WTC11 (cell line): ENCODE measurements at regions not wholly inside any gene's neighbourhood (a gene's known extent, or its start where the extent isn't known, plus 50 kb on each side); places are given as distances from the start of the nearest gene placed in this dataset.

Experiments
- ATAC-seq: fragments of 200-7000 bp; cut with Tn5 transposase; 2 replicates; pipeline ENCODE4 v1.10.0; 2021; ENCODE audit warnings: mild to moderate bottlenecking, moderate library complexity
- CTCF ChIA-PET: fragments of 300-600 bp; sonication (Branson Sonifier 250); formaldehyde crosslinking; loops from one replicate; lab custom pipeline; 2021; ENCODE audit warnings: antibody characterized with exemption; lab: Charles Lee
- POLR2A ChIA-PET: fragments of 350-600 bp; sonication (Branson Sonifier 250); formaldehyde crosslinking; loops from one replicate; lab custom pipeline; 2021; ENCODE audit warnings: antibody characterized with exemption; lab: Charles Lee
- DNase-seq: peaks from one replicate; pipeline ENCODE4 v3.0.0; 2021; ENCODE audit warnings: low spot score
- H3K27ac Mint-ChIP-seq: 2 replicates; pipeline ENCODE4 v1.8.0; 2021; ENCODE audit warnings: mixed read lengths
- H3K27me3 Mint-ChIP-seq: 2 replicates; pipeline ENCODE4 v1.8.0; 2021; ENCODE audit warnings: low read depth, mild to moderate bottlenecking, moderate library complexity, mixed read lengths
- H3K36me3 Mint-ChIP-seq: 2 replicates; pipeline ENCODE4 v1.8.0; 2021; ENCODE audit warnings: mixed read lengths
- H3K4me1 Mint-ChIP-seq: 2 replicates; pipeline ENCODE4 v1.8.0; 2022; ENCODE audit warnings: mixed read lengths
- H3K4me3 Mint-ChIP-seq: 2 replicates; pipeline ENCODE4 v1.8.0; 2021; ENCODE audit warnings: mild to moderate bottlenecking, moderate library complexity, mixed read lengths
- H3K9me3 Mint-ChIP-seq: 2 replicates; pipeline ENCODE4 v1.8.0; 2021; ENCODE audit warnings: mixed read lengths
- E2F5 ChIP-seq: sonication (generic); formaldehyde crosslinking; IDR thresholded peaks from 2 replicates; pipeline ENCODE4 v1.8.1; 2022; ENCODE audit warnings: mild to moderate bottlenecking, moderate library complexity, missing genetic modification reagents
- GRHL2 ChIP-seq: fragments of 250-450 bp; sonication (Bioruptor Pico); IDR thresholded peaks from 2 replicates; pipeline ENCODE4 v1.8.0; 2022; ENCODE audit warnings: mild to moderate bottlenecking, moderate library complexity; ENCODE audit not compliant: insufficient replicate concordance, severe bottlenecking
- HMGA2 ChIP-seq: fragments of 250-450 bp; sonication (Bioruptor Pico); IDR thresholded peaks from 2 replicates; pipeline ENCODE4 v1.4.0; 2021; ENCODE audit warnings: mild to moderate bottlenecking, moderate library complexity
- KAT7 ChIP-seq: sonication (generic); formaldehyde crosslinking; IDR thresholded peaks from 2 replicates; pipeline ENCODE4 v1.8.1; 2023; ENCODE audit warnings: missing genetic modification reagents, mild to moderate bottlenecking, borderline replicate concordance
- NFE2L1 ChIP-seq: sonication (generic); formaldehyde crosslinking; IDR thresholded peaks from 2 replicates; pipeline ENCODE4 v1.8.1; 2023; ENCODE audit warnings: missing genetic modification reagents
- NR3C1 ChIP-seq: sonication (generic); formaldehyde crosslinking; conservative IDR thresholded peaks from 2 replicates; pipeline ENCODE4 v1.8.1; 2023; ENCODE audit warnings: low read depth, mild to moderate bottlenecking, missing genetic modification reagents
- ZBTB21 ChIP-seq: sonication (generic); formaldehyde crosslinking; IDR thresholded peaks from 2 replicates; pipeline ENCODE4 v1.8.1; 2023; ENCODE audit warnings: mild to moderate bottlenecking, missing genetic modification reagents, borderline replicate concordance
- ZNF232 ChIP-seq: sonication (generic); formaldehyde crosslinking; IDR thresholded peaks from 2 replicates; pipeline ENCODE4 v1.8.0; 2022; ENCODE audit warnings: mild to moderate bottlenecking, missing genetic modification reagents
- ZNF532 ChIP-seq: fragments of 250-450 bp; sonication (Bioruptor Pico); IDR thresholded peaks from 2 replicates; pipeline ENCODE4 v1.9.0; 2021; ENCODE audit warnings: mild to moderate bottlenecking, borderline replicate concordance
- TF ChIP-seq, protein P1 (sequence below): sonication (generic); formaldehyde crosslinking; IDR thresholded peaks from 2 replicates; pipeline ENCODE4 v1.8.0; 2022; ENCODE audit warnings: mild to moderate bottlenecking, missing genetic modification reagents
- TF ChIP-seq, protein P2 (sequence below): fragments of 250-450 bp; sonication (Bioruptor Pico); IDR thresholded peaks from 2 replicates; pipeline ENCODE4 v1.9.0; 2021; ENCODE audit warnings: moderate library complexity, mild to moderate bottlenecking, inconsistent platforms, borderline replicate concordance
- TF ChIP-seq, protein P3 (sequence below): sonication (generic); formaldehyde crosslinking; IDR thresholded peaks from 2 replicates; pipeline ENCODE4 v1.8.0; 2022; ENCODE audit warnings: missing genetic modification reagents
- TF ChIP-seq, protein P4 (sequence below): sonication (generic); formaldehyde crosslinking; IDR thresholded peaks from 2 replicates; pipeline ENCODE4 v1.8.0; 2023; ENCODE audit warnings: missing genetic modification reagents
- TF ChIP-seq, protein P5 (sequence below): sonication (generic); formaldehyde crosslinking; IDR thresholded peaks from 2 replicates; pipeline ENCODE4 v1.8.1; 2023; ENCODE audit warnings: mild to moderate bottlenecking, missing genetic modification reagents
- TF ChIP-seq, protein P6 (sequence below): sonication (generic); formaldehyde crosslinking; IDR thresholded peaks from 2 replicates; pipeline ENCODE4 v1.8.0; 2022; ENCODE audit warnings: mild to moderate bottlenecking, missing genetic modification reagents
- TF ChIP-seq, protein P7 (sequence below): sonication (generic); formaldehyde crosslinking; IDR thresholded peaks from 2 replicates; pipeline ENCODE4 v1.8.1; 2023; ENCODE audit warnings: mild to moderate bottlenecking, missing genetic modification reagents

GRCh38 chr5:104372376-104372775 is 809.8 kb upstream of the NUDT12 start (continued):
- TF ChIP-seq, protein P1, sequence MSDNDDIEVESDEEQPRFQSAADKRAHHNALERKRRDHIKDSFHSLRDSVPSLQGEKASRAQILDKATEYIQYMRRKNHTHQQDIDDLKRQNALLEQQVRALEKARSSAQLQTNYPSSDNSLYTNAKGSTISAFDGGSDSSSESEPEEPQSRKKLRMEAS: no peak
- TF ChIP-seq GRHL2 (no peak), ZNF532 (CRISPR knock-in tag) (no peak), ZBTB21 (CRISPR knock-in tag) (no peak), HMGA2 (no peak)
- TF ChIP-seq, protein P2, sequence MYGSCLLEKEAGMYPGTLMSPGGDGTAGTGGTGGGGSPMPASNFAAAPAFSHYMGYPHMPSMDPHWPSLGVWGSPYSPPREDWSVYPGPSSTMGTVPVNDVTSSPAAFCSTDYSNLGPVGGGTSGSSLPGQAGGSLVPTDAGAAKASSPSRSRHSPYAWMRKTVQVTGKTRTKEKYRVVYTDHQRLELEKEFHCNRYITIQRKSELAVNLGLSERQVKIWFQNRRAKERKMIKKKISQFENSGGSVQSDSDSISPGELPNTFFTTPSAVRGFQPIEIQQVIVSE (CRISPR knock-in tag): no peak
- TF ChIP-seq, all 79 proteins: peak for 0

DNA sequence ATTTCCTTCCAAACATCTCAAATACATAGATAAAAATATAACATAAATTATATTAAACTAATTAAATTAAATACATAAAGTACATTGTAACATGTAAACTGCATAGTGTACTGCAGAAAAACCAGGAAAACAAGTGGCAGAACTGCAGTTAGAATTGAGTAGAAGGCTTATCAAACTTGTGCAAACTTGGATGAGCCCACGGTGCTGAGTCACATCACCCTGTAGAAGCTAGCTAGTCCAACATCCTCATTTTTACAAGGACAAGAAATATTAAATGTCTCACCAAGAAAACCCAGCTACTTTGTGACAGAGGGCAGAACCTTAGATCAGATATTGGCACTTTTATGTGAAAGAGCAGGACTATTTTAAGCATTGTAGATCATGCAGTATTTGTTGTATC is 807.9 kb upstream of the NUDT12 start:
- Mint-ChIP-seq H3K27me3 (no peaks in the 10 kb centered on the region), H3K27ac (no peak overlapping the region), H3K4me3 (no peak overlapping the region), H3K36me3 (no peaks in the 10 kb centered on the region), H3K9me3 (peaks cover 18% of the 10 kb centered on the region), H3K4me1 (no peaks in the 10 kb centered on the region)
- ChIA-PET POLR2A (no interaction called here), CTCF (no interaction called here)
- DNase-seq (no peak), ATAC-seq (no peak)
- TF ChIP-seq KAT7 (CRISPR knock-in tag): no peak

DNA sequence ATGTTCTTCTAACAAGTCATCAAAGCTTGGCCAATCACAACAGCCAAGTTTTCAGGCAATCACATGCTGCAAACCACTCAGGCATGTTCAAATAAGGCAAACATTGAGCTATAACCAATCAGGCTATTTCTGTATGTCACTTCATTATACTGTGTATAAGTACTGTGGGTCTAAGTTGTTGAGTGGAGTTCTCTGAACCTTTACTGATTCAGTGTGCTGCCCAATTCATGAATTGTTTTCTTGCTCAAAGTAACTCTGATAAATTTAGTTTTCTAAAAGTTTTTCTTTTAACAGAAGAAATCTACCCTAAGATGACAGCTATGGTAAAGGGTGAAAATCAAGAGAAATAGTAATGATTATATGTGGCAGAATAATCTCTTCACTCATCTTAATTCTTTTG is 805.4 kb upstream of the NUDT12 start:
- POLR2A ChIA-PET: no interaction called here
- Mint-ChIP-seq H3K27me3 (no peaks in the 10 kb centered on the region), H3K27ac (no peak overlapping the region), H3K36me3 (no peaks in the 10 kb centered on the region), H3K4me3 (no peak overlapping the region), H3K4me1 (no peaks in the 10 kb centered on the region), H3K9me3 (peaks cover 18% of the 10 kb centered on the region)
- CTCF ChIA-PET: no interaction called here
- TF ChIP-seq, protein P3, sequence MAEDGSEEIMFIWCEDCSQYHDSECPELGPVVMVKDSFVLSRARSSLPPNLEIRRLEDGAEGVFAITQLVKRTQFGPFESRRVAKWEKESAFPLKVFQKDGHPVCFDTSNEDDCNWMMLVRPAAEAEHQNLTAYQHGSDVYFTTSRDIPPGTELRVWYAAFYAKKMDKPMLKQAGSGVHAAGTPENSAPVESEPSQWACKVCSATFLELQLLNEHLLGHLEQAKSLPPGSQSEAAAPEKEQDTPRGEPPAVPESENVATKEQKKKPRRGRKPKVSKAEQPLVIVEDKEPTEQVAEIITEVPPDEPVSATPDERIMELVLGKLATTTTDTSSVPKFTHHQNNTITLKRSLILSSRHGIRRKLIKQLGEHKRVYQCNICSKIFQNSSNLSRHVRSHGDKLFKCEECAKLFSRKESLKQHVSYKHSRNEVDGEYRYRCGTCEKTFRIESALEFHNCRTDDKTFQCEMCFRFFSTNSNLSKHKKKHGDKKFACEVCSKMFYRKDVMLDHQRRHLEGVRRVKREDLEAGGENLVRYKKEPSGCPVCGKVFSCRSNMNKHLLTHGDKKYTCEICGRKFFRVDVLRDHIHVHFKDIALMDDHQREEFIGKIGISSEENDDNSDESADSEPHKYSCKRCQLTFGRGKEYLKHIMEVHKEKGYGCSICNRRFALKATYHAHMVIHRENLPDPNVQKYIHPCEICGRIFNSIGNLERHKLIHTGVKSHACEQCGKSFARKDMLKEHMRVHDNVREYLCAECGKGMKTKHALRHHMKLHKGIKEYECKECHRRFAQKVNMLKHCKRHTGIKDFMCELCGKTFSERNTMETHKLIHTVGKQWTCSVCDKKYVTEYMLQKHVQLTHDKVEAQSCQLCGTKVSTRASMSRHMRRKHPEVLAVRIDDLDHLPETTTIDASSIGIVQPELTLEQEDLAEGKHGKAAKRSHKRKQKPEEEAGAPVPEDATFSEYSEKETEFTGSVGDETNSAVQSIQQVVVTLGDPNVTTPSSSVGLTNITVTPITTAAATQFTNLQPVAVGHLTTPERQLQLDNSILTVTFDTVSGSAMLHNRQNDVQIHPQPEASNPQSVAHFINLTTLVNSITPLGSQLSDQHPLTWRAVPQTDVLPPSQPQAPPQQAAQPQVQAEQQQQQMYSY (CRISPR knock-in tag): no peak
- TF ChIP-seq NFE2L1 (CRISPR knock-in tag): no peak
- TF ChIP-seq, protein P4, sequence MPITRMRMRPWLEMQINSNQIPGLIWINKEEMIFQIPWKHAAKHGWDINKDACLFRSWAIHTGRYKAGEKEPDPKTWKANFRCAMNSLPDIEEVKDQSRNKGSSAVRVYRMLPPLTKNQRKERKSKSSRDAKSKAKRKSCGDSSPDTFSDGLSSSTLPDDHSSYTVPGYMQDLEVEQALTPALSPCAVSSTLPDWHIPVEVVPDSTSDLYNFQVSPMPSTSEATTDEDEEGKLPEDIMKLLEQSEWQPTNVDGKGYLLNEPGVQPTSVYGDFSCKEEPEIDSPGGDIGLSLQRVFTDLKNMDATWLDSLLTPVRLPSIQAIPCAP: no peak
- TF ChIP-seq, protein P5, sequence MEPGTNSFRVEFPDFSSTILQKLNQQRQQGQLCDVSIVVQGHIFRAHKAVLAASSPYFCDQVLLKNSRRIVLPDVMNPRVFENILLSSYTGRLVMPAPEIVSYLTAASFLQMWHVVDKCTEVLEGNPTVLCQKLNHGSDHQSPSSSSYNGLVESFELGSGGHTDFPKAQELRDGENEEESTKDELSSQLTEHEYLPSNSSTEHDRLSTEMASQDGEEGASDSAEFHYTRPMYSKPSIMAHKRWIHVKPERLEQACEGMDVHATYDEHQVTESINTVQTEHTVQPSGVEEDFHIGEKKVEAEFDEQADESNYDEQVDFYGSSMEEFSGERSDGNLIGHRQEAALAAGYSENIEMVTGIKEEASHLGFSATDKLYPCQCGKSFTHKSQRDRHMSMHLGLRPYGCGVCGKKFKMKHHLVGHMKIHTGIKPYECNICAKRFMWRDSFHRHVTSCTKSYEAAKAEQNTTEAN (CRISPR knock-in tag): no peak
- TF ChIP-seq, protein P2 (CRISPR knock-in tag): no peak
- TF ChIP-seq ZNF232 (CRISPR knock-in tag): no peak
- TF ChIP-seq NR3C1 (CRISPR knock-in tag): no peak
- TF ChIP-seq E2F5: no peak
- TF ChIP-seq, protein P6, sequence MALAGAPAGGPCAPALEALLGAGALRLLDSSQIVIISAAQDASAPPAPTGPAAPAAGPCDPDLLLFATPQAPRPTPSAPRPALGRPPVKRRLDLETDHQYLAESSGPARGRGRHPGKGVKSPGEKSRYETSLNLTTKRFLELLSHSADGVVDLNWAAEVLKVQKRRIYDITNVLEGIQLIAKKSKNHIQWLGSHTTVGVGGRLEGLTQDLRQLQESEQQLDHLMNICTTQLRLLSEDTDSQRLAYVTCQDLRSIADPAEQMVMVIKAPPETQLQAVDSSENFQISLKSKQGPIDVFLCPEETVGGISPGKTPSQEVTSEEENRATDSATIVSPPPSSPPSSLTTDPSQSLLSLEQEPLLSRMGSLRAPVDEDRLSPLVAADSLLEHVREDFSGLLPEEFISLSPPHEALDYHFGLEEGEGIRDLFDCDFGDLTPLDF (CRISPR knock-in tag): no peak
- TF ChIP-seq, protein P7, sequence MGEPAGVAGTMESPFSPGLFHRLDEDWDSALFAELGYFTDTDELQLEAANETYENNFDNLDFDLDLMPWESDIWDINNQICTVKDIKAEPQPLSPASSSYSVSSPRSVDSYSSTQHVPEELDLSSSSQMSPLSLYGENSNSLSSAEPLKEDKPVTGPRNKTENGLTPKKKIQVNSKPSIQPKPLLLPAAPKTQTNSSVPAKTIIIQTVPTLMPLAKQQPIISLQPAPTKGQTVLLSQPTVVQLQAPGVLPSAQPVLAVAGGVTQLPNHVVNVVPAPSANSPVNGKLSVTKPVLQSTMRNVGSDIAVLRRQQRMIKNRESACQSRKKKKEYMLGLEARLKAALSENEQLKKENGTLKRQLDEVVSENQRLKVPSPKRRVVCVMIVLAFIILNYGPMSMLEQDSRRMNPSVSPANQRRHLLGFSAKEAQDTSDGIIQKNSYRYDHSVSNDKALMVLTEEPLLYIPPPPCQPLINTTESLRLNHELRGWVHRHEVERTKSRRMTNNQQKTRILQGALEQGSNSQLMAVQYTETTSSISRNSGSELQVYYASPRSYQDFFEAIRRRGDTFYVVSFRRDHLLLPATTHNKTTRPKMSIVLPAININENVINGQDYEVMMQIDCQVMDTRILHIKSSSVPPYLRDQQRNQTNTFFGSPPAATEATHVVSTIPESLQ (CRISPR knock-in tag): no peak
- ATAC-seq: no peak
- DNase-seq: no peak
